ENCODE measurements at regions not wholly inside any gene's neighbourhood (a gene's known extent, or its start where the extent isn't known, plus 50 kb on each side); places are given as distances from the start of the nearest gene placed in this dataset.

- TF ChIP-seq POLR2A (IDR thresholded peaks at IDR 0.05) (no peak), CTCF (IDR thresholded peaks at IDR 0.05) (no peak)
These were observed 307.9 kb downstream of the RPIA start for GRCh38 chr2:88999365-88999764.
